Spleen (tissue), 11 donors: ENCODE measurements at regions not wholly inside any gene's neighbourhood (a gene's known extent, or its start where the extent isn't known, plus 50 kb on each side); places are given as distances from the start of the nearest gene placed in this dataset.

ENCODE experiments used
- DNase-seq: peaks from one replicate; pipeline ENCODE4 v3.0.0-alpha.2; 2020
- H3K27ac ChIP-seq, 8 donors: fragments of 200-600 bp; sonication (generic) in 7 of 8; 1 replicate in 4 of 8; 2 replicates in 4 of 8; pipeline versions ENCODE4 v1.5.0 to v1.8.0; 2016 to 2021; ENCODE audit warnings: inconsistent platforms in 4 of 8, mild to moderate bottlenecking in 4 of 8, moderate library complexity in 1 of 8
- H3K27me3 ChIP-seq, 7 donors: fragments of 200-600 bp; sonication (generic) in 6 of 7; replicated peaks in 1 of 7; 1 replicate in 4 of 7; 2 replicates in 3 of 7; pipeline versions ENCODE4 v1.5.0 to v1.8.0; 2016 to 2021; ENCODE audit warnings: inconsistent platforms in 3 of 7, mild to moderate bottlenecking in 1 of 7
- H3K36me3 ChIP-seq, 6 donors: fragments of 200-600 bp; sonication (generic) in 5 of 6; 1 replicate in 4 of 6; 2 replicates in 2 of 6; pipeline versions ENCODE4 v1.5.0 to v1.8.0; 2016 to 2021; ENCODE audit warnings: inconsistent platforms in 2 of 6
- H3K4me1 ChIP-seq, 6 donors: fragments of 200-600 bp; sonication (generic) in 5 of 6; 1 replicate in 3 of 6; 2 replicates in 3 of 6; pipeline versions ENCODE4 v1.5.0 to v1.8.0; 2016 to 2021; ENCODE audit warnings: inconsistent platforms in 3 of 6
- H3K4me3 ChIP-seq, 8 donors: fragments of 200-600 bp; sonication (generic) in 7 of 8; 1 replicate in 4 of 8; 2 replicates in 4 of 8; pipeline versions ENCODE4 v1.5.0 to v1.8.0; 2016 to 2021; ENCODE audit warnings: inconsistent platforms in 4 of 8, mild to moderate bottlenecking in 4 of 8, moderate library complexity in 2 of 8
- H3K9me3 ChIP-seq, 8 donors: fragments of 200-600 bp; sonication (generic) in 7 of 8; 1 replicate in 4 of 8; 2 replicates in 4 of 8; pipeline versions ENCODE4 v1.5.0 to v1.8.0; 2016 to 2021; ENCODE audit warnings: inconsistent platforms in 4 of 8
- POLR2A ChIP-seq, 3 donors: fragments of 450-650 bp; IDR thresholded peaks; one replicate each; pipeline ENCODE4 v1.5.1; 2017; ENCODE audit warnings: antibody characterized with exemption in 3 of 3, mild to moderate bottlenecking in 1 of 3
- POLR2AphosphoS5 ChIP-seq, 3 donors: sonication (generic); formaldehyde crosslinking; IDR thresholded peaks; one replicate each; pipeline ENCODE4 v1.5.1; 2017; ENCODE audit warnings: antibody characterized with exemption in 3 of 3
- WGBS, 5 donors: extraction: QIAGEN DNeasy Blood & Tissue Kit in 3 of 5; methylation state at CpG; one replicate each; pipeline versions ENCODE4 v1.1.5 to v1.1.7; 2013 to 2018; 5-methylcytosine and 5-hydroxymethylcytosine counted together
- intact Hi-C: fragments of 100-400 bp; cut with DNase I; formaldehyde crosslinking; loops from one replicate; pipeline ENCODE4 v1.15.0; 2023; ENCODE audit warnings: low total_unique reads
- TF ChIP-seq, protein P1 (sequence below), 11 experiments: fragments of 200-600 bp in 7 of 11; fragments of 450-650 bp in 4 of 11; sonication (generic) in 4 of 11; IDR thresholded peaks in 8 of 11; conservative IDR thresholded peaks in 3 of 11; 1 replicate in 7 of 11; 2 replicates in 4 of 11; pipeline versions ENCODE4 v1.4.0 to v1.8.0; 2016 to 2021; ENCODE audit warnings: antibody characterized with exemption in 11 of 11, inconsistent platforms in 4 of 11, mild to moderate bottlenecking in 1 of 11
- donor health status: healthy with polysubstance abuse.
- donor health status: DM: no; HTN: no; CAD: no; lungs with moderate emphysema.
- donor health status: DM: no; HTN: no; CAD: no.
- donor health status: Bipolar disorder and iron deficiency.
- donor health status: healthy.
- donor health status: DM: no; HTN: no; CAD: no.
- donor health status: DM: yes; HTN: yes; CAD: no.

DNA sequence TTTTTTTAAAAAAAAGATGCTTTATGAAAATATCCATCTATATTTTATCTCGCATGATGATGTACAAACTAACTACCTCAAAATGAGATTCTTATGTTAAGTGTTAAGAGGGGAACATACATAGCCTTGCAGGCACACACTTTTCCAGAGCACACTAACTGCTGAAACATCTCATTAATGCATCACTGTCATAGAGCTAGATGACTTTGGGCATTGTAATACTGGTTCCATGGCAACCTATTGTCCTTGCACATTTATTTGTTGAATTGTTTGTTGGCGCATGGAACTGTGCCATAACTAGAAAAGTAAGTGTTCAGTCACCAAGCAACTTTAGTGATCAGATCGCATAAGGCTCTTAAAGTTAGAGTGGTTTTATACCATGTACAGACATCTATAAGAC, 348.3 kb downstream of the GALC start:
- H3K4me1 ChIP-seq = no peaks in the 10 kb centered on the region
- no peak for DNase-seq
- TF ChIP-seq POLR2AphosphoS5 (IDR thresholded peaks at IDR 0.05) (no peak), POLR2A (IDR thresholded peaks at IDR 0.05) (no peak)
- TF ChIP-seq, protein P1, sequence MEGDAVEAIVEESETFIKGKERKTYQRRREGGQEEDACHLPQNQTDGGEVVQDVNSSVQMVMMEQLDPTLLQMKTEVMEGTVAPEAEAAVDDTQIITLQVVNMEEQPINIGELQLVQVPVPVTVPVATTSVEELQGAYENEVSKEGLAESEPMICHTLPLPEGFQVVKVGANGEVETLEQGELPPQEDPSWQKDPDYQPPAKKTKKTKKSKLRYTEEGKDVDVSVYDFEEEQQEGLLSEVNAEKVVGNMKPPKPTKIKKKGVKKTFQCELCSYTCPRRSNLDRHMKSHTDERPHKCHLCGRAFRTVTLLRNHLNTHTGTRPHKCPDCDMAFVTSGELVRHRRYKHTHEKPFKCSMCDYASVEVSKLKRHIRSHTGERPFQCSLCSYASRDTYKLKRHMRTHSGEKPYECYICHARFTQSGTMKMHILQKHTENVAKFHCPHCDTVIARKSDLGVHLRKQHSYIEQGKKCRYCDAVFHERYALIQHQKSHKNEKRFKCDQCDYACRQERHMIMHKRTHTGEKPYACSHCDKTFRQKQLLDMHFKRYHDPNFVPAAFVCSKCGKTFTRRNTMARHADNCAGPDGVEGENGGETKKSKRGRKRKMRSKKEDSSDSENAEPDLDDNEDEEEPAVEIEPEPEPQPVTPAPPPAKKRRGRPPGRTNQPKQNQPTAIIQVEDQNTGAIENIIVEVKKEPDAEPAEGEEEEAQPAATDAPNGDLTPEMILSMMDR (IDR thresholded peaks at IDR 0.05 in 8 of 11, conservative IDR thresholded peaks at IDR 0.05 in 3 of 11) = no peak
- H3K4me3 ChIP-seq = no peak overlapping the region
- peaks cover 0 to 24% (median 11%) of the 10 kb centered on the region in 8 donors for H3K9me3 ChIP-seq
- intact Hi-C loops = no loop called here
- H3K36me3 ChIP-seq = no peaks in the 10 kb centered on the region
- no peaks in the 10 kb centered on the region for H3K27me3 ChIP-seq
- 87 to 96% (median 90%) methylated on average over 3 of the region's 3 CpGs for WGBS, 5 donors
- no peak overlapping the region for H3K27ac ChIP-seq

DNA sequence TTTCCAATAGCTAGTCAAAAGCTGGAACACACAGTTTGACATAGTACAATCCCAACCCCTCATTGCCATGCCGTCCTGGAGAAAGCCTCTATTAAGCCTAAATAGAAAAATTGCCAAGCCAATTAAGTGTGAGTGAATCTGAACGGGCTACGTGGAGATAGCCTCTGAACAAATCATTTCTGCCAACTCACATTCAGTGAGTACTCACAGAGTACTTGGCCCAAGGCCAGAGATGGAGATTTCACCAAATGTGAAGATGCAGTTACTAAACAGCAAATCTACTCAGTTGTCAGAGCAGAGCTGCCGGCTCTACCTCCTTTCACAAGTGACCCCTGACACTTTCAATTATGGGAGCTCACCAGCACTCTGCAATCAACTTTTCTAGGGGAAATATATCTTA, 350.0 kb downstream of the GALC start:
- TF ChIP-seq, protein P1 (IDR thresholded peaks at IDR 0.05 in 8 of 11, conservative IDR thresholded peaks at IDR 0.05 in 3 of 11) = no peak
- TF ChIP-seq POLR2A (IDR thresholded peaks at IDR 0.05) = no peak
- TF ChIP-seq POLR2AphosphoS5 (IDR thresholded peaks at IDR 0.05) = no peak
- H3K4me3 ChIP-seq = no peak overlapping the region
- no peak for DNase-seq
- H3K4me1 ChIP-seq = no peaks in the 10 kb centered on the region
- no peak overlapping the region for H3K27ac ChIP-seq
- intact Hi-C loops = no loop called here
- no peaks in the 10 kb centered on the region for H3K36me3 ChIP-seq
- peaks cover 0 to 7% (median 0%) of the 10 kb centered on the region in 8 donors for H3K9me3 ChIP-seq
- 59 to 83% (median 70%) methylated on average over 4 of the region's 4 CpGs for WGBS, 5 donors
- no peaks in the 10 kb centered on the region for H3K27me3 ChIP-seq

DNA sequence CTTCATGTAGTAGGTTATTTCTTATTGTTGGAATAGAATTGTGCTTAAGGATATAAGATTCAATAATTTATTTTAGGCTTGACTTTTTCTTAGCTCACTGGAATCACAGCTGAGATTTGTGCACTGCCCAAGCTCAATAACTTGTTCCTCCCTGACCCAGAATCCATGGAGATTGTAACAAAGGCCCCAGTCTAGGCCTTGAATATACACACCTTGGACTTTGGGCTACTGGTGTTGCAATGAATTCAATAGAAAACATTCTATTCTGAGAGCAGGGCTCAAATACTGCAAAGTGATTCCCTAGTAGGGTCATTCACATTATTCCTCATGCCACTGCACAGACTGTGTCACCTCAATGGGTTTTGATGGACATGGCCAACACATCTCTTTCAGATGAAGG, 352.4 kb downstream of the GALC start:
- TF ChIP-seq POLR2AphosphoS5 (IDR thresholded peaks at IDR 0.05) (no peak), POLR2A (IDR thresholded peaks at IDR 0.05) (no peak)
- TF ChIP-seq, protein P1 (IDR thresholded peaks at IDR 0.05 in 8 of 11, conservative IDR thresholded peaks at IDR 0.05 in 3 of 11) = no peak
- Histone ChIP-seq H3K4me1 (no peaks in the 10 kb centered on the region), H3K27me3 (no peaks in the 10 kb centered on the region), H3K36me3 (no peaks in the 10 kb centered on the region), H3K9me3 (no peaks in the 10 kb centered on the region), H3K4me3 (no peak overlapping the region), H3K27ac (no peak overlapping the region)
- intact Hi-C loops = no loop called here
- DNase-seq = no peak

DNA sequence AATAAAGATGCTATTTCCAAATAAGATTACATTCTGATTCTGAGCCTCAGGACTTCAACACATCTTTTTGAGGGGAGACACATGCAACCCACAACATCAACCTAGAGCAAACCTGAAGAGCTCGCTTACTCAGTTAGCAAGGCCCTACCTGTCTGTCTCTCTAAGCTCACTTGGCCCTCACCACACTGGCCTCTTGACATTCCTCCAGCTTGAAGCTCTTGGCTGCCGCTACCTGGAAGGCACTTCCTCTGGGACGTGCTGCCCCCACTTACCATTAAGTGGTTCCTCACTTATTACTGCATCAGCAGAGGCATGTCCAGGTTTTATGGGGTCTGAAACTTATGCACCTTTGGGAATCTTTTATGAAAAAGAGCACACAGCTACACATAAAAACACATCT, 354.8 kb downstream of the GALC start:
- Histone ChIP-seq H3K4me3 (no peak overlapping the region), H3K9me3 (no peaks in the 10 kb centered on the region), H3K36me3 (no peaks in the 10 kb centered on the region), H3K27me3 (no peaks in the 10 kb centered on the region), H3K27ac (no peak overlapping the region), H3K4me1 (no peaks in the 10 kb centered on the region)
- 68 to 80% (median 78%) methylated on average over 3 of the region's 3 CpGs for WGBS, 5 donors
- intact Hi-C loops = no loop called here
- DNase-seq = no peak
- TF ChIP-seq POLR2AphosphoS5 (IDR thresholded peaks at IDR 0.05) (no peak), POLR2A (IDR thresholded peaks at IDR 0.05) (no peak)
- TF ChIP-seq, protein P1 (IDR thresholded peaks at IDR 0.05 in 8 of 11, conservative IDR thresholded peaks at IDR 0.05 in 3 of 11) = no peak
